GM18868 (cell line): ENCODE measurements at regions not wholly inside any gene's neighbourhood (a gene's known extent, or its start where the extent isn't known, plus 50 kb on each side); places are given as distances from the start of the nearest gene placed in this dataset.
"Not testable (repeated sequence)": the region's sequence is repeated elsewhere in the genome, so short reads cannot be mapped to it uniquely, and the experiment has no call there.

Experiments used
- ATAC-seq: cut with Tn5 transposase; IDR thresholded peaks from one replicate; pipeline ENCODE4 v1.9.1; 2021; ENCODE audit warnings: mild to moderate bottlenecking, moderate library complexity; ENCODE audit not compliant: unreplicated experiment

DNA sequence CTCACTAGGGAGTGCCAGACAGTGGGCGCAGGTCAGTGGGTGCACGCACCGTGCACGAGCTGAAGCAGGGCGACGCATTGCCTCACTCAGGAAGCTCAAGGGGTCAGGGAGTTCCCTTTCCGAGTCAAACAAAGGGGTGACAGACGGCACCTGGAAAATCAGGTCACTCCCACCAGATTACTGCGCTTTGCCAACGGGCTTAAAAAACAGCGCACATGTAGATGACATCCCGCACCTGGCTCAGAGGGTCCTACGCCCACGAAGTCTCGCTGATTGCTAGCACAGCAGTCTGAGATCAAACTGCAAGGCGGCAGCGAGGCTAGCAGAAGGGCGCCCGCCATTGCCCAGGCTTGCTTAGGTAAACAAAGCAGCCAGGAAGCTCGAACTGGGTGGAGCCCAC, 428.5 kb upstream of the SLC39A10 start:
- not testable (repeated sequence) for ATAC-seq

DNA sequence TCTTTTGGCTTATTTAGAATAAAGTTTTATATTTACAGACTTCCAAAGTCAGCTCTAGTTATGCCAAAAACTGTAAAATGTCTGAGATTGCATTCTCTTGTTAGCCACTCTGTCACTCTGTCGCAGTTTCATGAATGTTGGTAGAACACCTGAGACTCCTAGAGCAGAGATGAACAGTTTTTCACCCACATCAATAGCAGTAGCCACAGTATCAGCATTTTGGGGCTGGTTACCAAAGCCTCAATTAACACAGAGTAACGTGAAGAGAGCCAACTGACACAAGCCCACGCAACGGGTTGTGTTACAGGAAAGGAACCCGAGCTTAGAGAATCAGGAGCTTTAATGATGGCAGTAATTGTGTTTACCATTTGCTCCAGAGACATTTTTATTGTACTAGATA, 443.0 kb upstream of the SLC39A10 start:
- ATAC-seq = no peak

DNA sequence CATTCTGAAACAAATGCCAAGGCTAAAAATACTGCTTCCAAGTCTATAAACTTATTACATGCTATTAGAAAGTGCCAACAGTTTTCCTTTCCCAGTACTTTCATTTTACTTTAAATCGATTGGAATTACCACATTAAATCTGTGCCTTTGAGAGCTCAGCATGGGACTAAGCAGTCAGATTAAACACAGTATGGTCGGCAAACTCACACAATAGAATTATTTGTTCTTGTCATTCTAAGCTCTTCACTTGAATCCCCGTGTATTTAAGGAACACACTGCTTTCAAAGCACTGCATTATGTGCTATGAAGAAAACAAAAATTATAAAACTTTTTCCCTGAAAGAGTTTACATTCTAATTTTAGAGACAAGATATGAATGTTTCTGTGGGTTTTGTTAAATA, 444.4 kb upstream of the SLC39A10 start:
- no peak for ATAC-seq

DNA sequence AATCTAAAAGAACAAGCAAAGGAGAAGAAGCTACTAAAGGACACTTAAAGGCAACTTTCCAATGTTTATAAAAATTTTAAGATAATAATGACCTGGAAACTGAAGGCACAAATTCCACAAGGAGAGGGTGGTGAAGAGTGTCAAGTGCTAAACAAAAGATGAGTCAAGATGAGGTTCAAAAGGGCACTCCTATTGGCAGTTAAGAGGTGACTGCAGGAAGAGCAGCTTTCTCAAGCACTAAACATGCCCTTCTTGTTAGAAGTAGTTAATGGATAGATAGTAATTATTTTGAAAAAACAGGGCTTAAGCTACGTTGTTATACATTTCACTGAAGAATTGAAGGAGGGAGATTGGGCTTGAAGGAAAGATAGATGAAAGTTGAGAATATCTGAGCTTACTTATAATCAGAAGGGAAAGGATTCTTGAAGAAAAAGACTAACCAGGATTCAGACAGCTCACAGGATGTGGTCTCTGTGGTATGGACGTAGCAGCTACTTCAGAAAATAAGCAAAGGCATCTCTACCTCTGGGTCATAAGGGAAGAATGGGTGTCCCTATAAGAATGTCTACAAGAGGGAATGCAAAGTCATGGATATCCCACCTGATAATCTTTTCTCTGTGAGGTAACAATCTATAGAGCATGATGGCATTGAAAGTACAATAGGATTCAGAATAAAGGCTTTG, 454.7 kb upstream of the SLC39A10 start:
- no peak for ATAC-seq

DNA sequence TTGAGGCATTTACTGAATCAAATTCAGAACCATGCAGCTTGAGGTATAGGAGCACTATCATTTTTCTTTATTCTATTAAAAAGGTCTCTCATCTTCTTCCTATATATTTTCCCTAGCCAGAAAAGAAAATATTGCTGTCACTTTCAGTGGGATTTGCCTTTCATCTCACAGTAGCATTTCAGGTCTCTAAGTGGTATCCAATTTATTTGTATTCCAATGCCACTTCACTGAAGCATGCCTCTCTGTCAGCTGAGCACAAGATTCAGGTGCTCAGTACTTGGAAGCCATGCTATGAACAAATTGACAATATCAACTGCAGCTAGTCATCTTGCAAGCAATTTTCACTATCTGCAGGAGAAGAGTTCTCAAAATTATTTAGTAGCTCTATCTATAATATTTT, 457.2 kb upstream of the SLC39A10 start:
- no peak for ATAC-seq

DNA sequence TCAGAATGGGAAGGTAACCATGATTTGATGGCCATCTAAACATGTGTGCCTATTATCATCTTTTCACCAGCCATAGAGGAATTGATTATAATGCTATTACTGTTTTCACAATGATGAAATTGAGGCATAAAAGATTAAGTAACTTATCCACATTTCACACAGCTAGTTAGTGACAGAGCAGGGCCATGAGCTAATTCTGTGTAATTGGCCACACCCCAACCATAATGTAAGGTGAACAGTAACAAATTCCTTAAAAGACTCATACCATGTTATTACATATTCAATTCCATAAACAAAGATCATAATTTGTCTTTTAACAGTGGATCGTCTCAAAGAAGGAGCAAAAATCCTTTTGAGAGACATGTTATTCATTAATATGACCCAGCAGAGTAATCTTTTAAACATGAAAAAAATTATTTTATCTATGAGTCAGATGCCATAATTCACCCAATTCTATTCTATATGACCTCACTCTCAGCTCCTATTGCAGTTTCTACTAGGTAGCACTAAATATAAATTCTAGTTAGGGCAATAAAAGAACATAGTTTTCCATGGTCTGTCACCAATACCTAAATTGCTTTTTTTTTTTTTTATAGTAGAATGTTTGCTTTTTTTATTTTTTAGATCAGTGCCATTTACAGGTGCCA, 475.8 kb upstream of the SLC39A10 start:
- ATAC-seq = no peak

DNA sequence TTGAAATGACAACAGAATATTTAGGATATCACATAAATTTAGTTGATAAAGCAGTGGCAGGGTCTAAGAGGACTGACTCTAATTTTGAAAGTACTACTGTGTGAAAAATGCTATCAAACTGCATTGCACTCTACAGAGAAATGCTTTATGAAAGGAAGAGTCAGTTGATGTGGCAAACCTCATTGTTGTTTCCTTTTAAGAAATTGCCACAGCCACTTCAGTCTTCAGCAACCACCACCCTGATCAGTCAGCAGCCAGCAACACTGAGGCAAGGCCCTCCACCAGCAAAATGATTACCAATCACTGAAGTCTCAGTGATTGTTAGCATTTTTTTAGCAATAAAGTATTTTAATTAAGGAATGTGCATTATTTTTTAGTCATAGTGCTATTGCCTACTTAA, 488.7 kb upstream of the SLC39A10 start:
- no peak for ATAC-seq

DNA sequence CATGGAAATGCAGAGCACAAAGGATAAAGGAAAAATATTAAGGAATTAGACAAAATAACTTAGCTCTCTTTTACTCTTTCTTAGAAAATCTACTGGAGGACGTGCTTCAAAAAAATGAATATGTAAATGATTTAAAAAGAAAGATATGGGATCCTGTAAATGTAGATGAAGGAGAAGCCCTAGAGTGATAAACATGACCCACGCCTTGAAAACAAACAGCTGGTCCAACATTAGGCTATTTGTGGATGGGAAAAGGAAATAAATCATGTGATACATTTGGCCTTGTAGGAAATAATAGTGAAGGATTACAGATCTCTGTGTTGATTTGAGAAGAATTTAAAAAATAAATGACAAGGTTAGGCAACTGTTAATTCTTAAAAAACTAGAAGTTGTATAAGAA, 492.1 kb upstream of the SLC39A10 start:
- no peak for ATAC-seq

DNA sequence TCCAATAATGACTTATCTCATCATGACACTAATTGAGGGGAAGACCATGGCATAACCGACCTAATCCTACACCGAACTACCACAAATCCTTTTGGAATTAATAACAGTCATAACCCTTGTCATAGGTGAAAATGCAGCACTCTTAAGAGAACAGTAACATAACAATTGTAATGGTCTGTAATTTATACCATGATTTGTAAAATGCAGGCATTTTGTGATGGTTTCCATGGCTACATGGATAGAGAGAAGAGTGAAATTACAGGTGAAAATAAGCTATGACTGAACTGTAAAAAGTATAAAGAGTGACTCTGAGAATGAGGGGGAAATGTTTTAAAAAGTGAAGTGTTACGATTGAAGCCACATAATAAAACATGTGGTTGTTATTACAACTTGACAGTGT, 494.1 kb upstream of the SLC39A10 start:
- ATAC-seq = no peak

DNA sequence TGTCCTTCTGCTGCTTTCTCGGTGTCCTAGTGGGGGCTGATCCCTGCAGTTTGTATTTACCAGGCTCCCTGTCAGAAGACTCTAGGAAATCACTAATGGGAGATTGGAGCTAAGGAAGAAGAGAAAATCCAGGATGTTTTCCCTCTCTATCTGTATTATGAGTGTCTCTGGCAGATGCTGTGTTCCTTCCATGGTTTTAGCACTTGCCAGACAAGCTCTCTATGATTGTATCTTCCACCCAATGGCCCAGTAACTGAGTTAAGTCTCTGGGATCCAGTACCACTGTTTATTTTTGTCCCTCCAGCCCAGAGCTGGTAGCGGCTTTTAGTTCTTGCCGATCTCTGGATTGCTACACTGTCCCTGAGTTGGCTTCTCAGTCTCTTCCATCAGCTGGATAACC, 494.8 kb upstream of the SLC39A10 start:
- ATAC-seq = no peak

DNA sequence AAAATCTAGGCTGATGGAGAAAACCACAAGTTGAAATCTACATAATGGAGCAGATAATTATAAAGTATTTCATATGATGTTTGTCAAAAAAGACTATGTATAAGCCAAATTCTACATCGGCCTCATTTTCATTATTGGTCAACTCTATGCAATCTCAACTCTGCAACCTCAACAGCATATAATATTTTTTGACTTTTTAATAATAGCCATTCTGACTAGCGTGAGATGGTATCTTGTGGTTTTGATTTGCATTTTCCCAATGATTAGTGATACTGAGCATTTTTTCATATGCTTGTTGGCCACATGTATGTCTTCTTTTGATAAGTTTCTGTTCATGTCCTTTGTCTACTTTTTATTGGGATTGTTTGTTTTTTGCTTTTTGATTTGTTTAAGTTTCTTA, 496.1 kb upstream of the SLC39A10 start:
- no peak for ATAC-seq

DNA sequence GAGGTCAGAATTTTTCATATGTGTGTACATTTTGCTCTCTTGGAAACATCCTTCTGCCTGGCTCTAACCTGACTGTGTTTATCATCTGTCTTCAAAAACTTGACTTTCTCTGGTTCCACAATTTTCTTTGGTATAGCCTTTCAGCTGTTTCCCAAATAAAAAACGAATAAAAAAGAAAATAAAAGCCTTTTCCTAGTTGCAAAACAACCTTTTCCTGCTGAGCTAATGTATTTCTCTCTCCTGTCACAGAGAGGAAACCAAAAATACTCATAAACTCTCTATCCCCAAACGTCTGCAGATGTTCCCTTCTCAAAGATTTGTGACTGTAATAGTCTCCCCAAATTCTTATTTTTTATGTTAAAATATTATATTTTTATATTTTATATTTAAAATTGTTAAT, 505.3 kb upstream of the SLC39A10 start:
- ATAC-seq = no peak

DNA sequence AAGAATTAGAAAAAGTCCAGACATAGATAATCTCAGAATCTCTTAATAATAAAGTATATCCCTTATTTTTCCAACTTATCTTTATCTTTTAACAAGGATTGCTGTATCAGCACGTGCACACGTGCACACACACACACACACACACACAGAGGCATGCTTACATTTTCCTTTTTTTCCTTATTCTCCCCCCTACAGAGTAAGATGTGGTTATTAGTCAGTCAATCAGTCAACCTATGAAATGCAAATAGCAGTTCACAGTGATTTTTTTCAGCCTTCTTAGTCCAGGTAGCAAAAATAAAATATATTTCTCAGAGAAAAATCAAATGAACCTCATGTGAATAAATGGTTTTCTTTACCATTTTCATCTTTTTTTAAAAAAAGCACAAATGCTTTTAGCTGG, 506.2 kb upstream of the SLC39A10 start:
- no peak for ATAC-seq

DNA sequence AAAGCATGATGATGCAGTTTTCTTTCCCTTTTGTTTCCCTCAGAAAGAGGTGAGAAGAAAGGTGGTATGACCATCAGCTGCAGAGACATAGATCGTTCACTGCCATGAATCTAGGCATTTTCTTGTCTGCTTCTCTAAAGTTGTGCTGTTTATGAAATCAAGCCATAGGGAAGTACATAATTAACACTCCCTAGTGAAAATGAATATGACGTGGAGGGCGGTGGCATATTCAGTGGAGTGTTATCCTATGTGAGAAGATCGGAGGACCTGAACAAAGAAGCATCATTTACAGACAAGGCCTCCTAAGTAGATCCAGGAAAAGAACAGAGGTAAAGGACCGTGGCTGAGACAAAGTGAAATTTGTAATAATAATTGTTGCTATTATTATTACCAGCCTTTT, 509.0 kb upstream of the SLC39A10 start:
- ATAC-seq = no peak

DNA sequence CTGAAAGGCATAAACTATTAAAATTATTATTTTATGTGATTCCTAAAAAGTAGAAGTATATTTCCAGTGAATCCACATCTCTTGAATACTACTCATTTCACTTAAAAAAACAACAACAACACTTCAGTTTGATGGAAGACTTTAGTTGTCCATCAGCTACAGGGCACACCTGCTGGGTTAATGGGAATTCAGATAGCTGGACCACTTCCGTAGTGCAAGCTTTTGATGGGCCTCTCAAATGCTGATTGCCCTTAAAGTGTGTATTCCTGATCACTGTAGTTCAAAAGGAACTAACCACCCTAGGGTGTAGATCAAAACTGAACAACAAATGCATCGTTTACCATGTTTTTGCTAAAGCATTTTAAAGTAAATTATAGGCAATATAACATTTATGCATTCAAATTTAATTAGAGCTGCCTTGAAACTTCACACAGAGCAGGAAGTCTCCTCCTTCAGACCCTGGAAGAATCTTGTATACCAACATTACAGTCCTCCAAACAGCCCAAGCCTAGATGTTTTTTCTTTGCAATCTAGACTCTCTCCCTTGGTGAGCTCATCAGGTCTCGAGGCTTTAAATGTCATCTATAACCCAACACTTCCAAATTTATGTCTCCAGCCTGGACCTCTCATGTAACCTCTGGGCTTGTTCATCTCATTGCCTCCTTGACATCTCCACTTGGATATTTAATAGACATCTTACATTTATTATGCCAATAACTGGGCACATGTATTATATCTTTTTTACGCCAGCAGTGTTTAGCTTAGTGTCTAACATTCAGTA, 510.1 kb upstream of the SLC39A10 start:
- ATAC-seq = no peak

DNA sequence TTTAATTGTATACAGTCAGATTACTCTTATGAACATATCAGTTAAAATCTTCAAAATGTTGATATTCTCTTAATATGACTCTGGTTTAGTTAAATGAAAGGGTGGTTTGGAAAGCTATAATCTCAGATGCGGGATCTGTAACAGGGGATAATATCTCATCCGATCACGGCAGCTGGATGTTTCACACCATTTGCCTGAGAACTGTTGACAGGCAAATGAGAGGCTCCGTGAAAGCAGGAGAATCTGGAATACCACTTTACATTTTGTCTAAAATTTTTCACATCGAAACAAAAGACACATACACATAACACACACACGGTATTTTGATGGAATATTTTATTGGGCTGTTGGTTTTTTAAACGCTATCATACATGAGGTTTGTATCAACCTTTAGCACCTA, 518.6 kb upstream of the SLC39A10 start:
- no peak for ATAC-seq

DNA sequence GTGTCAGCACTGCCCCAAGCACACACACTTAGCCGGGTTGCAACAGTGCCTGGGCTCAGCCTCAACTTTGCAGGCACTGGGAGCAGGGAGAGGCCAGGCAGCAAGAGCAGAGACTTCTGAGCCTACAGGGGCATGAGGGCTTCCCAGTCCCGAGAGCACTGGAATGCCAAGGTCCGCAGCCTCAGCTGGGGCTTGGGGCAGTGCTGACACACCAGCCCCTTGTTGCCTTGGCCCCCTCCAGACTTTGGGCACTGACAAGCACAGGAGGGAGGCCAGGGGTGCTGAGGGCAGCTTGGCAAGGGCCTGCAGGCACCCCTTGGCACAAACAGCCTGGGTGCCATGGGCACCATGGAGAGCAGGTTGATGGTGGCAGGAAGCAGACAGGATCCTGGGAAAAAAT, 531.1 kb upstream of the SLC39A10 start:
- not testable (repeated sequence) for ATAC-seq

DNA sequence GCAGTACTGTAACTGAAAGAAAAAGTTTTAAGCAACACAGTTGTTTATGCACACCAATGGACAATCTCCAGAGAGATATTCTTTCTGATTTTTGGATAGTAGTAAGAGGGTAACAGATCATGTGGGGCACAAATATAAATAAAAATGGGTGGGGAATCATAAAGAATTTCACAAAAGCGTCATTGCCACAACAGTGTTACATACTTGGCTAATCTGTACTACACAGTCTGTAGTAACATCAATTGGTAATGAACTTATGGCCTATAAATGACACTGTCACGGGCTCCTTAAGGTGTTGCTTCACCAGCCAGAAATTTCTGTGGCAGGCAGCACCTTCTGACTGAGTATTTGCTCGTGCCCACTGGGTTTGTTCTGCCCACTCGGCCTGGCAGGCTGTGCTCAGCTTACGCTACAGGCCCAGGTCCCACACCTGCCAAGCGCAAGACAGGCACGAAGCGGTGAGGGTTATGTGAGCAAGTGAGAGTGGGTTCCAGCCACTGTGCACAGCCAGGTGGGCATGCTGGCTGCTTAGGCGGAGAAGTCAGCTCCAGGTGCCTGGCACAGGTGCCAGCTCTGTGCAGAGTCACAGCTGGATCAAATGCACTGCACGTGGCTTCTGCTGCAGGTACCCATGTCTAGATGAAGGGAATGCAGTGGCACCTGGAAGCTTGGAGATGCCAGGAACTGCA, 532.5 kb upstream of the SLC39A10 start:
- ATAC-seq = no peak

DNA sequence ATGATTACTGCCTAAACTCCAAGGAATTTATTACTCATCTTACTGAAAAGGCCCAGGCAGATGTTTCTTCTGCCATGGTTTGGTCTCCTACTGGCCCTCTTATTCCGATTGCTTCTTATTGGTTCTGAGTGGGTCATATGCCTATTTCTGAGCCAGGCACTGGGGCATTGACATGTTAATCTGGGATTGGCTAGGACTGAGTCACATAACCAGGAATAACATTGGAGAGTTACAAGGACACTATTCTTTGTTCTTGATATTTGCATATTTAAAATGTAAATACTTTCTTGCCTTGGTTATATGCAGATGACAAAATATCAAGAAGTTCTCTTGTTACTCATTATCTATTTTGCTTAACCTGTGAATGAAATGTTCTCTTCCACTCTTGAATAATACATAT, 534.4 kb upstream of the SLC39A10 start:
- no peak for ATAC-seq

DNA sequence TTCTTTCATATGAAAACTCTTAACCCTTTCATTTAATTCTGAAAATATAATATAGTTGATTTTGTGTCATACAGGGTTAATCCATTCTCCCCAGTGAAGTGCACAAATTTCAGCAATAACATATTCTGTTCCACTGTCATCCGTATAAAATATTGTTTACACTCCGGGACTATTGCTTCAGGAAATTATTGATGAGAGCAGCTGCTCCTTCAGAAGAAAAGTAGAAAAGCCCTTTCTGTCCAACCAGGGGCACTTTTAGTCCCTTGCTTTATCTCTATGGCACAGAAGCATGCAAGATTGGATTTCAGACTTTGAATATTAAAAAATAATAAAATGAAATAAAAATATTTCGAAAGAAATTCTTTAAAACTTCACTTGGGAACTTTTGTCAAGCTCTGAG, 535.7 kb upstream of the SLC39A10 start:
- ATAC-seq = no peak

DNA sequence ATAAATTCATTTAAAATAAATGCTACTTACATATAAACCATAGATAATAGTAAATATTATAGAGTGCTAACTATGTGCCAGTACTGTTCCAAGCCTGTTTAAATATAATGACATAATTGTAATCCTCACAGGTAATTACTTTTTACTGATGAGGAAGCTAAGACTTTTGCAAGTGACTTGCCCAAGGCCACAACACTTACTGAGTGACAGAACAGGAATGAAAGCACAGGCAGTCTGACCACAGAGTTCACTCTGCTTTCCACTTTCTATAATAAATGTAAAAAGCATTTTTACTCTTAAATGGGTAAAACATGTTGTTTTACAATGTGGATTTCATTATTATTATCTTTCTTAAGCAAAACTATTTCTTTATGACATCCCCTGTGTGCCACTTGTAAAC, 537.8 kb upstream of the SLC39A10 start:
- no peak for ATAC-seq

DNA sequence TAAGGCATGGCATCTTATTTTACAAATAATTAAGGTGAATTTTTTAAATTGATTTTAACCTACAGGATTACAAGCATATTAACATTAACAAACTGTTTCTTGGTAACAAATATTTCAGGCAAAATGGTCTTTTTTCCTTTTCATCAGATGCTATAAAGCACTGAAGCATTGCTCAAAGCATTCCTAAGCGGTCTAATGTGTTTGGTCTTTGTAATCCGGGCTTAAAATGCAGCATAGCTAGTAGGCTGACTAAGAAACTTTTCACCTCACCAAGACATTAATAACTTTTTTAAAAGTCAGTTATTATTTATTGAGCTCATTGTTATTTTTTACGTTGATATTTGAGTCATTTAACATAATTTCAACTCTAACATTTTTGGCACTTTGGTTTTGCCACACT, 538.8 kb upstream of the SLC39A10 start:
- ATAC-seq = no peak
